Lung (tissue), 11 donors: ENCODE measurements at regions not wholly inside any gene's neighbourhood (a gene's known extent, or its start where the extent isn't known, plus 50 kb on each side); places are given as distances from the start of the nearest gene placed in this dataset.
A peak's percentile ranks its signal among the peaks of the same experiment; 100 is the strongest.

Experiments used
- ATAC-seq: fragments of 200-7000 bp; cut with Tn5 transposase; one replicate; pipeline ENCODE4 v1.9.1; 2020; ENCODE audit warnings: moderate number of reproducible peaks; ENCODE audit not compliant: insufficient read depth, low FRiP score
- DNase-seq, 3 donors: peaks; one replicate each; pipeline ENCODE4 v3.0.0-alpha.2; 2013 to 2017
- H3K27ac ChIP-seq, 2 donors: one replicate each; pipeline ENCODE4 v1.5.1; 2013; ENCODE audit warnings: mild to moderate bottlenecking in 2 of 2, moderate library complexity in 2 of 2, control low read depth in 1 of 2, inconsistent platforms in 1 of 2, low read depth in 1 of 2, low read length in 1 of 2
- H3K27me3 ChIP-seq, 3 donors: one replicate each; pipeline ENCODE4 v1.5.1; 2013; ENCODE audit warnings: low read length in 2 of 3; ENCODE audit not compliant: control insufficient read depth in 3 of 3, insufficient read depth in 3 of 3
- H3K36me3 ChIP-seq, 4 donors: one replicate each; pipeline ENCODE4 v1.5.1; 2013; ENCODE audit warnings: low read length in 4 of 4, mild to moderate bottlenecking in 1 of 4, moderate library complexity in 1 of 4; ENCODE audit not compliant: control insufficient read depth in 4 of 4, insufficient read depth in 4 of 4
- H3K4me1 ChIP-seq, 5 donors: one replicate each; pipeline ENCODE4 v1.5.1; 2013; ENCODE audit warnings: low read length in 5 of 5, mild to moderate bottlenecking in 2 of 5, moderate library complexity in 1 of 5; ENCODE audit not compliant: control insufficient read depth in 5 of 5, insufficient read depth in 5 of 5
- H3K4me3 ChIP-seq: one replicate; pipeline ENCODE4 v1.5.1; 2013; ENCODE audit warnings: mild to moderate bottlenecking, control low read depth, moderate library complexity
- H3K9ac ChIP-seq, 2 donors: one replicate each; pipeline ENCODE4 v1.5.1; 2013; ENCODE audit warnings: low read length in 2 of 2, control low read depth in 1 of 2; ENCODE audit not compliant: insufficient read depth in 1 of 2
- H3K9me3 ChIP-seq, 4 donors: one replicate each; pipeline ENCODE4 v1.5.1; 2013; ENCODE audit warnings: low read length in 3 of 4, mild to moderate bottlenecking in 1 of 4, moderate library complexity in 1 of 4; ENCODE audit not compliant: control insufficient read depth in 4 of 4, insufficient read depth in 3 of 4
- CTCF ChIP-seq: IDR thresholded peaks from 2 replicates; pipeline ENCODE4 v1.5.1; 2012; ENCODE audit warnings: mild to moderate bottlenecking; ENCODE audit errors: control extremely low read depth, extremely low read depth
- WGBS, 2 donors: extraction: QIAGEN DNeasy Blood & Tissue Kit; methylation state at CpG; one replicate each; pipeline ENCODE4 v1.1.7; 2013; 5-methylcytosine and 5-hydroxymethylcytosine counted together
- donor health status: control.
- donor health status: control.
- donor health status: Bipolar disorder and iron deficiency.
- donor health status: healthy.
- donor health status: DM: yes; HTN: yes; CAD: no.

DNA sequence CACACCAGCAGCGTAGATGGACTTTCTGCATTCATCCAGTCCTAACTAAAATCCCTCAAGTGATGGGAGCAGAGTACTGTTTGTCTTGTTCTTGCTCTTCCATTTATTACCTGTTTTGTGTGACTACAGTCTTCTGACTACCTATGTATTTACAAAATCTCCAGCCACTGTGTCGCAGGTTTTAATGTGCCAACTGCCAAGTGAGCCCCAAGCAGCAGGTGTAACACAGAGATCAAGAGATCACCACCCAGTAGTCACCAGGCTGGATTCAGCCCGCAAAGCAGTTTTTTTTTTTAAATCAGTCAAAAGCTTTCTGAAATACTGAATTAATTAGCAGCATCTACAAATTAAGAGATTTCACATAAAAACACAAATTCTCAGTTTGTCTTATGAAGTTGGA is 724.1 kb upstream of the USP15 start:
- no peak overlapping the region for H3K27ac ChIP-seq
- H3K4me1 ChIP-seq, result no peaks in the 10 kb centered on the region
- no peak for DNase-seq
- no peak overlapping the region for H3K9ac ChIP-seq
- no peak overlapping the region for H3K4me3 ChIP-seq
- H3K36me3 ChIP-seq, result no peaks in the 10 kb centered on the region
- no peaks in the 10 kb centered on the region for H3K9me3 ChIP-seq
- no peak for TF ChIP-seq CTCF
- ATAC-seq, result no peak
- H3K27me3 ChIP-seq, result no peaks in the 10 kb centered on the region
- WGBS, 2 donors, result 88 to 90% methylated on average over 3 of the region's 3 CpGs

GRCh38 chr12:61536525-61536924 is 723.7 kb upstream of the USP15 start:
- no peaks in the 10 kb centered on the region for H3K9me3 ChIP-seq
- H3K9ac ChIP-seq, result no peak overlapping the region
- 80 to 84% methylated on average over 3 of the region's 3 CpGs for WGBS, 2 donors
- DNase-seq (peak in 1 of 3 donors; percentile 35), ATAC-seq (no peak)
- H3K4me3 ChIP-seq, result no peak overlapping the region
- H3K4me1 ChIP-seq, result no peaks in the 10 kb centered on the region
- no peaks in the 10 kb centered on the region for H3K36me3 ChIP-seq
- no peak for TF ChIP-seq CTCF
- no peaks in the 10 kb centered on the region for H3K27me3 ChIP-seq
- no peak overlapping the region for H3K27ac ChIP-seq

DNA sequence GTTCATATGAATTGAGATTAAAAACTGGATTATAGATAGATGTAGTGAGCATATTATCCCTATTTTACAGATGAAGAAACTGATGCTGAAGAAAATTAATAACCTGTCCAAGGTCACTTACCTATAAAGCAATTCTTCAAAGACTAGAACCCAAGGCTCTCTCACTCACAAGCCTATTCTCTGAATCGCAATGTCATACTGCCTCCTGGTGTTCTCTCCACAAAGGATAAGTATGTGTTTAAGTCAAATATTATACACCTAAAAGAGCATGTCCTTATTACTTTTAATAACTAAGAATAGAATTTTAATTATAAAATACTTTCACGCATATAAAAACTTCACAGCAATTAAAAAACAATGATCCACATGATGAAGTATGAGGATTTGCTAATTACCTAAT is 721.3 kb upstream of the USP15 start:
- Histone ChIP-seq H3K9me3 (no peaks in the 10 kb centered on the region), H3K36me3 (no peaks in the 10 kb centered on the region), H3K27ac (no peak overlapping the region), H3K9ac (no peak overlapping the region), H3K4me1 (no peaks in the 10 kb centered on the region), H3K4me3 (no peak overlapping the region), H3K27me3 (no peaks in the 10 kb centered on the region)
- 90 to 91% methylated on average over 2 of the region's 2 CpGs for WGBS, 2 donors
- DNase-seq (peak in 2 of 3 donors; percentile 22 to 34), ATAC-seq (no peak)
- TF ChIP-seq CTCF, result no peak

DNA sequence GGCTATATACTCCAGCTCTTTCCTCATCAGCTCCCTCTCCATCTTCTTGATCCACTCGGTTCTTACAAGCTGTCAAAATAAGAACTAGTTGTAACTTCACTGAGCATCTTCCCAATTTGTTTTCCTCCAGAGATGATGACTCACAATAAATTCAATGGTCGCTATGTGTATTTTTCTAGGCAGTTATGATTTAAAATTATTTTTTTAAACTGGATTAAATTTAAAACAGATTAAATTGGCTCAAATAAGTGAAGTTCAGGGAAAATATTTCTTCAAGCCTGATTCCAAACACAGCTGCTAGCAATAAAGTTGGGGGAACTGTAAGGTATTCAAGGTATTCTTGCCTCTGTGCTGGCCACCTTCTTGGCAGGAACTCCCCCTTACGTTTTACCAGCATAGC is 717.7 kb upstream of the USP15 start:
- no peak overlapping the region for H3K4me3 ChIP-seq
- H3K27ac ChIP-seq, result no peak overlapping the region
- H3K36me3 ChIP-seq, result no peaks in the 10 kb centered on the region
- TF ChIP-seq CTCF, result no peak
- H3K9me3 ChIP-seq, result no peaks in the 10 kb centered on the region
- ATAC-seq, result no peak
- DNase-seq, result no peak
- no peaks in the 10 kb centered on the region for H3K4me1 ChIP-seq
- H3K9ac ChIP-seq, result no peak overlapping the region
- no peaks in the 10 kb centered on the region for H3K27me3 ChIP-seq
- WGBS, 2 donors, result 69 to 73% methylated on average over 3 of the region's 3 CpGs
